Mesodermal cell (in vitro differentiated cells): ENCODE measurements at regions not wholly inside any gene's neighbourhood (a gene's known extent, or its start where the extent isn't known, plus 50 kb on each side); places are given as distances from the start of the nearest gene placed in this dataset.
"Not testable (repeated sequence)": the region's sequence is repeated elsewhere in the genome, so short reads cannot be mapped to it uniquely, and the experiment has no call there.

Experiments
- H3K27ac ChIP-seq: 2 replicates; pipeline ENCODE4 v1.7.0; 2013; ENCODE audit warnings: mild to moderate bottlenecking, low read depth, low read length, moderate library complexity; ENCODE audit not compliant: severe bottlenecking
- H3K36me3 ChIP-seq: 2 replicates; pipeline ENCODE4 v1.7.1; 2013; ENCODE audit warnings: mild to moderate bottlenecking, low read length, moderate library complexity; ENCODE audit not compliant: control insufficient read depth, insufficient read depth
- H3K4me1 ChIP-seq: one replicate; pipeline ENCODE4 v1.7.1; 2013; ENCODE audit warnings: mild to moderate bottlenecking, low read length; ENCODE audit not compliant: insufficient read depth, control insufficient read depth, poor library complexity, severe bottlenecking
- H3K4me3 ChIP-seq: 2 replicates; pipeline ENCODE4 v1.7.0; 2013; ENCODE audit warnings: low read length, control low read depth, mild to moderate bottlenecking; ENCODE audit not compliant: insufficient read depth, poor library complexity, severe bottlenecking; ENCODE audit errors: extremely low read depth
- H3K9me3 ChIP-seq: 2 replicates; pipeline ENCODE4 v1.7.1; 2013; ENCODE audit warnings: mild to moderate bottlenecking, low read length, moderate library complexity; ENCODE audit not compliant: control insufficient read depth
- WGBS, 2 experiments: methylation state at CpG; one replicate each; pipeline ENCODE4 v1.1.5; 2013; ENCODE audit warnings: missing lambda C conversion rate in 2 of 2; ENCODE audit not compliant: insufficient coverage in 2 of 2; 5-methylcytosine and 5-hydroxymethylcytosine counted together

- WGBS, 2 experiments = 100% methylated on average over 3 of the region's 3 CpGs; no CpG with 5 or more reads in 1 of the 2 experiments
- Histone ChIP-seq H3K4me1 (no peaks in the 10 kb centered on the region), H3K9me3 (peaks cover 17% of the 10 kb centered on the region), H3K36me3 (no peaks in the 10 kb centered on the region), H3K27ac (no peak overlapping the region), H3K4me3 (no peak overlapping the region)
These were observed 69.8 kb upstream of the AGR3 start for GRCh38 chr7:16951483-16952080.

GRCh38 chr7:16954321-16954720, 72.5 kb upstream of the AGR3 start:
- Histone ChIP-seq H3K4me3 (no peak overlapping the region), H3K27ac (no peak overlapping the region), H3K36me3 (no peaks in the 10 kb centered on the region), H3K9me3 (peaks cover 7% of the 10 kb centered on the region), H3K4me1 (no peaks in the 10 kb centered on the region)
- no CpG with 5 or more reads among the region's 3 CpGs for WGBS, 2 experiments

DNA sequence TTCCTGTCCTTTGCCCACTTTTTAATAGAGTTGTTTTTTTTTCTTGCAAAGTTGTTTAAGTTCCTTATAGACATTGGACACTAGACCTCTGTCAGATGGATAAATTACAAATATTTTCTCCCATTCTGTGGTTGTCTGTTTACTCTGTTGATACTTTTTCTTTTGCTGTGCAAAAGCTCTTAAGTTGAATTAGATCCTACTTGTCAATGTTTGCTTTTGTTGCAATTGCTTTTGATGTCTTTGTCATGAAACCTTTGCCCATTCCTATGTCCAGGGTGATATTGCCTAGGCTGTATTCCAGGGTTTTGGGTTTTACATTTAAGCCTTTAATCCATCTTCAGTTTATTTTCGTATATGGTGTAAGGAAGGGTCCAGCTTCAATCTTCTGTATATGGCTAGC, 76.9 kb upstream of the AGR3 start:
- Histone ChIP-seq H3K4me1 (peaks cover 23% of the 10 kb centered on the region), H3K4me3 (no peak overlapping the region)
- no CpG with 5 or more reads among the region's 1 CpG for WGBS, 2 experiments

DNA sequence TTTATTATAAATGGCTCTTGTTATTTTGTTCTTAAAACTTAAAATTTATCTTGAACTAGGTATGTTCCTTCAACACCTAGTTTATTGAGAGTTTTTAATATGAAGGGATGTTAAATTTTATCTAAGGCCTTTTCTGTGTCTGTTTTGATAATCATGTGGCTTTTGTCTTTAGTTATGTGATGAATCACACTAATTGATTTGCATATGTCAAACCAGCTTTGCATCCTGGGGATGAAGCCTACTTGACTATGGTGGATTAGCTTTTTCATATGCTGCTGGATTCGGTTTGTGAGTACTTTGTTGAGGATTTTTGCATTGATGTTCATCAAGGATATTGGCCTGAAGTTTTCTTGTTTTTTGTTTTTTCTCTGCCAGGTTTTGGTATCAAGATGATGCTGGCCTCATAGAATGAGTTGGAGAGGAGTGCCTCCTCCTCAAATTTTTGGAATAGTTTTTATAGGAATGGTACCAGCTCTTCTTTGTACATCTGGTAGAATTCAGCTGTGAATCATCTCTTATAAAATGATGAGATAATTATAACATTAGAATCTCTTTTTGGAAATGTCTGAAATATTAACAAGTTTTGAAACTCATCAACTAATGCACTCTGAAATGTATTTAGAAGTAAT, 78.7 kb upstream of the AGR3 start:
- no peaks in the 10 kb centered on the region for H3K36me3 ChIP-seq
- WGBS, 2 experiments = 83 to 100% methylated on average over 1 of the region's 1 CpG
- H3K9me3 ChIP-seq = peaks cover 14% of the 10 kb centered on the region

More for the DNA sequence above, 76.9 kb upstream of the AGR3 start:
- H3K9me3 ChIP-seq = peaks cover 7% of the 10 kb centered on the region
- no peak overlapping the region for H3K27ac ChIP-seq
- no peaks in the 10 kb centered on the region for H3K36me3 ChIP-seq

GRCh38 chr7:16961641-16962040, 79.9 kb upstream of the AGR3 start:
- Histone ChIP-seq H3K9me3 (peaks cover 14% of the 10 kb centered on the region), H3K4me1 (peaks cover 23% of the 10 kb centered on the region), H3K36me3 (no peaks in the 10 kb centered on the region), H3K4me3 (no peak overlapping the region), H3K27ac (peak overlapping the region; percentile 61)
- 61 to 80% methylated on average over 1 to 2 of the region's 2 CpGs for WGBS, 2 experiments

More for the DNA sequence above, 78.7 kb upstream of the AGR3 start:
- Histone ChIP-seq H3K4me3 (no peak overlapping the region), H3K4me1 (peaks cover 23% of the 10 kb centered on the region), H3K27ac (no peak overlapping the region)

DNA sequence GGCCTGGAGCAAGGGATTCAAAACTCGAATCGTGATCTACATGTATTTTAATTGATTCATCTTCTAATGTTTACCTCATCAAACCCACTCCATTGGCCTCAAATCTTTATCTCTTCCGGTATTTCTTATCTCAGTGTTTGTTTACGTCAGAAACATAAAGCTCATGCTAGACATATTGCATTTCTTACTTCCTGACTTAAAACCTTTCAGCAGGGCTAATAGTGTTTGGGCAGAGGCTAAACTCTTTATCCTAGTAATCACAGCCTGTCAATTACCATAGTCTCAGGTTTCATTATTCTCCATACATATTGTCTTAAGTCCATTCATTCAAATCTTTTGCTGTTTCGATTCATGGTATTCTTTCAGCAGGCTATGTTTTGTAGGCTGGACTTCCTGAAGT, 81.3 kb upstream of the AGR3 start:
- Histone ChIP-seq H3K36me3 (no peaks in the 10 kb centered on the region), H3K27ac (peak overlapping the region; percentile 61), H3K4me3 (no peak overlapping the region), H3K9me3 (peaks cover 14% of the 10 kb centered on the region), H3K4me1 (peaks cover 27% of the 10 kb centered on the region)
- 94 to 100% methylated on average over 4 of the region's 5 CpGs for WGBS, 2 experiments

- not testable (repeated sequence) for H3K27ac ChIP-seq, H3K9me3 ChIP-seq, H3K4me3 ChIP-seq, H3K36me3 ChIP-seq
- peaks cover 27% of the 10 kb centered on the region for H3K4me1 ChIP-seq
- WGBS, 2 experiments = 98 to 100% methylated on average over 6 to 8 of the region's 8 CpGs
These were observed 83.9 kb upstream of the AGR3 start for GRCh38 chr7:16965697-16966096.

DNA sequence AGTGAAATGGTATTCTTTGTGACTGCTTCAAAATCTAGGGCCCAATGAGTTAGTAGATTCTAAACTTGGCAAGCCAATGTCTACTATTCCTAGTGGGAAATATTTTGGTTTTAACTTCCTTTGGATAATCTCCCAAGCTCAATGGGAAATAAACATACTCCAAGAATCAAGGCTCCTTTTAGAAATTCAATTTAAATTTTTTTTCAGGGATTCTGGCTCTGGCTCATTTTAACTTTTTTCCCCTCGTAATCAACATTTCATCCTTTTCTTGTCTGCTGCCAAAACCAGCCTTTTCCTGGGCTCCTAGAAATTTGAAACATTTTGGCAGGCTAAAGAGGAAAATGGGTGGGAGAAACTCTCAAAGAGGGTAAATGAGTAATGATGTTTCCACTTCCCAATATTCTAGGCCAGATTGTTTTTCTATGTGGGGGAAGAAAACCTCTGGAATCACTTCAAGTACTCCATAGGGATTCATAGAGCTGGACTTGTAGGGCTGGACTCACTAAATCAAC, 85.6 kb upstream of the AGR3 start:
- H3K9me3 ChIP-seq = peaks cover 7% of the 10 kb centered on the region
- peaks cover 16% of the 10 kb centered on the region for H3K4me1 ChIP-seq
- H3K27ac ChIP-seq = no peak overlapping the region
- no CpG with 5 or more reads among the region's 1 CpG for WGBS, 2 experiments
- H3K4me3 ChIP-seq = no peak overlapping the region
- H3K36me3 ChIP-seq = no peaks in the 10 kb centered on the region

GRCh38 chr7:16970732-16971482, 89.1 kb upstream of the AGR3 start:
- no peak overlapping the region for H3K27ac ChIP-seq
- H3K4me1 ChIP-seq = peaks cover 4% of the 10 kb centered on the region
- H3K36me3 ChIP-seq = no peaks in the 10 kb centered on the region
- WGBS, 2 experiments = 83 to 93% methylated on average over 5 to 7 of the region's 9 CpGs
- no peak overlapping the region for H3K4me3 ChIP-seq
- no peaks in the 10 kb centered on the region for H3K9me3 ChIP-seq

DNA sequence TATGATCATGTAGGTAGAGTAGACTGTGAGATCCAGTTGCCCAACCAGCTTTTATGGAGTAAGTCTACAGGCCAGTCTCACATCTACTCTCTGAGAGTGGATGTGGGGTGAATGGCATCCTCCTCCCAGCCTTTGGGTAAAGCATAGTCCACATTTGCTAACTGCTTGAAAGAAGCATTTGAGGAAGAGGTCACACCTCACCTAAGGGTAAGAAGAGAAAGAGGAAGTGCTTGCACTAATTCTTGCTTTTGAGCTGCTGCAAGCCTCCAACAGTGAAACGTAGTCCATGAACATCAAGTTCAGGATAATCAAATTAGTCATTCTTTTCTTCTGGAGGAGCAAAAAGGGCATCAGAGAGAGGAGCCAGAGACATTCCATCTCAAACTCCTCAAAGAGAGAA, 93.9 kb upstream of the AGR3 start:
- no peak overlapping the region for H3K27ac ChIP-seq
- WGBS, 2 experiments = 83% methylated on average over 1 of the region's 1 CpG; no CpG with 5 or more reads in 1 of the 2 experiments
- H3K9me3 ChIP-seq = no peaks in the 10 kb centered on the region
- peaks cover 11% of the 10 kb centered on the region for H3K4me1 ChIP-seq
- no peaks in the 10 kb centered on the region for H3K36me3 ChIP-seq
- no peak overlapping the region for H3K4me3 ChIP-seq
